NCI-H524 (cell line): ENCODE measurements at regions not wholly inside any gene's neighbourhood (a gene's known extent, or its start where the extent isn't known, plus 50 kb on each side); places are given as distances from the start of the nearest gene placed in this dataset.

ENCODE experiments used
- DNase-seq, 2 experiments: peaks; one replicate each; lab custom pipeline; 2025; lab: John Stamatoyannopoulos, UW

DNA sequence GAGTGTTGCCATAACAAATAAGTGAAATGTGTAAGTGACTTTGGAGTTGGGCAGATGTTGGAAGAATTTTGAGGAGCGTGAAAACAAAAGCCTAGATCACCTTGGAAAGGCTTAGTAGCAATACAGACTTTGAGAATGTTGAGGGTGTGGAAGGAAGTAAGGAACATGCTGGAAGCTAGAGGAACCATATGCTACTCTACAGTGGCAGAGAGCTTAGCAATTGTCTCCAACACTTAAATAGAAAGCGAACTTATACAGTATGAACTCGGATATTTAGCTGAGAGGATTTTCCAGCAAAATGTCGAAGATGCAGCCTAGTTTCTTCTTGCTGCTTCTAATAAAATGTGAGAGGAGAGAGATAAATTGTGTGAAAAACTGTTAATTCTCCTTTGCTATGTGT lies 271.2 kb downstream of the ADRA2A start:
- no peak for DNase-seq

DNA sequence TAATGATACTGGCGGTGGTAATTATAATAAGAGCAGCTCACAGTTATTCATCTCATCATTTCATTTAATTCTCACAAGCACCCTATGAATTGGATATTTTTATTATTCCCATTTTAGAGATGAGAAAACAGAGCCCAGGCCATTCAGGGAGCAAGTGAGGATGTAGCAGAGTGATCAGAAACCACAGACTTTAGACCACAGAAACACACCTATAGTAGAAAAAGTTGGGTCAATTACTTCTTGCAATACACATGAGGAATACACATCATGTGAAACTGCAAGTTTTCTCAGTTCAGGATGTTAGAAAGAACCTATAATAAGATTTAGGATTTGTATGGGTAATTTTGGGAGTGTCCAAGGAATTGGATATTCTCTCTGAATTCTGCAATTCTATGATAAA lies 278.0 kb downstream of the ADRA2A start:
- no peak for DNase-seq

DNA sequence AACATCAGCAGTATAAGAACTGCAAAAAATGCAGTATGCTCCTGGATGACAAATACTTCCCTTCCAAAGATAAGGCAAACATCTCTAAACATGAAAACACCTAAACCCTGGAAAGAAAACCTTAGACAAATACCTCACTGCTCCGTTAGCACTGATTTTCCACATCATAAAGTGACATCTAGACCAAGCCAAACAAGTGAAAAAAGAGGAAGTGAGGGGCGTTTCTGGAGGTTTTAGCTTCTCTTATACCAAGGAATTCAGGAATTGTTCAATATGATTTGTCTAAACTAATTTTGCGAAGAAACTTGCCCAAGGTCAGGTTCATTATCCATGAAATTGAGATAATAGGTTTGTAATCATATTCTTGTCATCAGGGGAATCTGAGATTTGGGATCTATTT lies 279.7 kb downstream of the ADRA2A start:
- DNase-seq, result no peak

DNA sequence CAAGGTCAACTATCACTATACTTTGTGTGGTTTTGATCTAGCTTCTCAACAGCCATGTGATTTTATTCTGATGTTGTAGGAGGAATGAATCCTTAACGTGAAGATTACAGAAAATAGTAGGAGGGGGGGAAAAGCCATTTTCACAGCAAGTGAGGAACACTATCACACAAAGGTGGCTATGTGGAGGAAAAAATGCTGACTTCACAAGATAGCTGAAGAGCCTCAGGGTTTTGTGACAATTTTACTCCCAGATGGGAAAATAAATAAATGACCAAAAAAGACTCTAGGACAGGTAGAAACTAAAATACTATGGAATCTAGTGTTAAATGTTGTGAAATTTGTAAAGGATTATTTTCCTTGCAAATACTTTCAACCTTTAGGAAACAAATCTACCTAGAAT lies 281.0 kb downstream of the ADRA2A start:
- DNase-seq, result no peak

DNA sequence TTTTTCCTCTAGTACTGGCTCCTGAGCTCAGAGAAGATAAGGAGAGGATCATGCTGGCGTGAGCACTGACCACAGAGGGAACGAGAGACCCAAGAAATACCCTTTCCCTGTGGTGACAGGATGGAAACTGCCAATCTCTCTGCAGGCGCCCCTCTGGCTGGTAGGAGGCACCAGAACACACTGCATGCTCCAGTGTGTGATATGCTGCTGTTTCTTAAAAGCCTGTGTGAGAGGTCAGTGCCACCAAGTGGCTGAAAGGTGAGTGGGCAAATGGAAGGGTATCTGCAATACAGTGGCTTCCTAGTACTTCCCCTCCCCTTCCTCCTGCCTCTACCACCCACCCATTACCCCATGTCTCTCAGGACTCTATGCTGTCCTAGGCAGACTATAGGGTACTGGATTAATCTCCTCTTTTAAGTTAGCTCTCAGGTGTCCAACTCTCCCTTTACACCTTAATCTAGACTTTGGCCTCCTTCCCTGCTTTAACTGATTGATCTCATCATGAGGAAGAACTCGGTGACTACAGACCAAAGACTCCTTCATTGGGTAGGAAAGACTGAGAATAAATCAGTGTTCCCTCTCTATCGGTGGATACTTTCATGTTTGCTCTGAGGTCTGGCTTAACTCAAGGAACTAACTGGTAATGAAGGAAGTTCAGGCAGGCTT lies 283.6 kb downstream of the ADRA2A start:
- DNase-seq, result peak in 1 of 2 experiments; percentile 45

DNA sequence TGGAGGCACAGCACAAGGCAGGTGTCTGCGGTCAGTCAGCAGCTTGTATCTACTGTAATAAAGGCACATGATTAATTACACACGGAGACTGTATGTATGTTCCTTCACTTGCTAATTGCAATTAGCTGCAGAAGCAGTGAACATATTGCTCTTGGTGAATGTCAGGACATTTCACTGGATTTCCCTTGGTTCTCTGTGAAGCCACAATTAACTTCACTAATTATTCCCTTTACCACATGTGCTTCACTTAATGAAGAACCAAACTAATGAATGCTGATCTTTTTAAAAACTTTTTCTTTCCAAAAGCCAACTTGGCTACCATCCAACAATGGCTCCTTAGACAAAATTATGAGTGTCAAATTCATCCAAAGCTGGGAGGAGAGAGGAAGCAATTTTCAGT lies 290.7 kb downstream of the ADRA2A start:
- no peak for DNase-seq

DNA sequence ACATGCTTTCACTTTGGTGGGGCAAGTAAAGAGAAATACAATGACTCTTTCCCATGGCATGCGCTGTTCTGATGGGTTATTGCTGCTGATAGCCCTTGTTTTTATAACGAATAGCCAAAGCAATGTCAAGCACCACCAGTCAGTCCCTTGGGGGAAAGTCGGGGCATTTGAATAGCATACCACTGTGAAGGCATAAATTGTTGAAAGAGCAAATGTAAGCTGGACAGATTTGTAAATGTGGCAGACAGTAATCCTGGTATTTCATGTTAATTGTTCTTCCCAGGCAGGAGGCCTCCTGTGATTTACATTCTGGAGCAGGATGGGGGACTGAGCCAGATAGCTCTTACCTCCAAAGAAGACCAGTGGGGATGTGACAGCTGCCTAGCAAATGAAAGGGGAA lies 293.3 kb downstream of the ADRA2A start:
- no peak for DNase-seq

DNA sequence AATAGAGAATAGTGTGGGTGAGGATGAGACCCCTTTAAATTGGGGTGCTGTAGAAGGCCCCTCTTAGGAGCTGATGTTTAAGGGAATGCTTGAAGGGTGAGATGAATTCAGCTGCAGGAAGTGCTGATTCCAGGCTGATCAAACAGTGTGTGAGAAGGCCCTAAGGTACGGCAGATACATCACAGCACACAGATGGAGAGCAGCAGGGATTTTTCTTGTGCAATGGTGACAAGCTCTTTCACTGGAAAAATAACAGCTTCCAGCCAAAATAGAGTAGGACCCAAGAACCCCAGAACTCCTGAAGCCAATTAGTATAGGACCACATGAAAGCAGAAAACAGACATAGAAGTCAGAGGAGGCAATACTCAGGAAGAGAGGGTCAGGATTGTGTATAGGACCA lies 296.9 kb downstream of the ADRA2A start:
- DNase-seq, result no peak

DNA sequence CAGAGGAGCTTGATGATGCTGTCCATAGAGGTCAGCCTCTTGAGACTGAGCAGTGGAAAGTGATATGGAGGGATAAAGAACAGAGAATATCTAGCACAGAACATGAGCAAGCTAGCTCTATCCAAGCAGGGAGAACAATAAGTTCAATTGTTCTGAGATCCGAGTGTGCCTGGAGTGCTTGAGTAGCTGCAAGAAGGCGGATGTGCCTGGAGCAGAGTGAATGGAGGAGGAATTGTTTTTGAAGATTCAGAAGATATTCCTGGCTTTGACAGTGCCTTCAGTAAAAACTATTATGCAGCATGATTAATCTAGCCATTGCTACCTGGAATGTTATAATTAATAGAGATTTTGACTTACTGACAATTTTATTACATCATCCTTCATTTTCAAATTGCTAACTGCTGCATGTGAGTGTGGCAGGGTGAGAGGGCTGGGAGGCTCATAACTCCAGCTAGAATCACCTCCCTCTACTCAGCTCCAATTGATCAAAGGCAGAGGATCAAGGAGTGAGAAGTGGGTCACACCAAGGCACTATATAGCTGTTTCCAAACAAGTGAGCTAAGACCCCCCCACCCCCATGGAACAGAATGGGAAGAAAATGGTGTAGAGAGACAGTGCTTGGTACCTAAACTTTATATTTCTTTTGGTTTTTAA lies 302.8 kb downstream of the ADRA2A start:
- no peak for DNase-seq

DNA sequence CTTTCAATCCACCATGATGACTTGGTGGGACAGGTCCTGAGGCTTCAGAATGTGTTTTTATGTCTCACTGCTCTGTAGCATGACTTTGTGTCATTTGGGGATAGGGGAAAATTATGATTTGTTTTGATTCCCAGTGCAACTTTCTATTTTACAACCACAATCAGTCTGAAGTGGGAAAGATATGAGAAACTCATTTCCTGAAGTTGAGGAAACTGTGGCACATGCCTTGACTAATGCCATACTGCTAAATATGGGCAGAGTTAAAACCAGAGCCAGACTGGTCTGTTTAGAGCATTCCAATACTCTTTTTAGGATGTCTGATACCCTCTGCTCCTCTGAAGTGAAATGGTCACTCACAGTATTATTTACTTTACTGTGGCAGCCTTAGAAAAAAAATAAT lies 307.7 kb downstream of the ADRA2A start:
- no peak for DNase-seq

DNA sequence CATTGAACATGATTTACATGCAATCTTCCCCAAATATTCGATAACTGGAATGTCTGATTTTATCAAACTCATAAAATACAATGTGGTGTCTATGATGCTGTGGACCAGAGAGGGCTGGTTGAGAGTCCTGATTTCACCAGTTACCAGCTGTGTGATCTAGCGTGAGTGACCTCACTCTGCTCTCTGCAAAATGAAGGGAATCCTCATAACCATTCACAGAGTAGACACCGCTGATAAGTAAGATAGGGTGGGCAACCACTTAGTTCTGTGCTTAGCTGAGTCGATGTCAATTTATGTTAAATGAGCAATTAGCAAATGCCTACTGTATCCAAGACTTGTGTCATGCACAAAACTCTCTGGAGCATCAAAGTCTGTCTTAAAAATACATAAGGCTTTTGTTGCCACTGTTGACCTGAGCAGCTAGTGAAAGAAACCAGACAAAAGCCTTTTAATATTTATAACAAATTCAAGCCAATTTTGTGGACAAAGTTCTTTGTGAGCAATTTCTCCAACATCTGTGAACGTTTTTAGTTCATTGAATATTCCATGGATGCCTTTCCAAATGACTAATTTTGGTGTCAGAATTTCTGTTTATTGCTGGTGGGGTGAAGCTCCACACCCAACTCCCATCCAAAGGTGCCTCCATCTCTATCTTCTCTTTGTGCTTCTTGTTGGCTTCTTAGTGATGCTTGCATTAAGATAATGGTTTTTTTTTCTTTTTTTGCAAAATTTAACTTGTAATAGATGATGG lies 314.2 kb downstream of the ADRA2A start:
- DNase-seq, result no peak

DNA sequence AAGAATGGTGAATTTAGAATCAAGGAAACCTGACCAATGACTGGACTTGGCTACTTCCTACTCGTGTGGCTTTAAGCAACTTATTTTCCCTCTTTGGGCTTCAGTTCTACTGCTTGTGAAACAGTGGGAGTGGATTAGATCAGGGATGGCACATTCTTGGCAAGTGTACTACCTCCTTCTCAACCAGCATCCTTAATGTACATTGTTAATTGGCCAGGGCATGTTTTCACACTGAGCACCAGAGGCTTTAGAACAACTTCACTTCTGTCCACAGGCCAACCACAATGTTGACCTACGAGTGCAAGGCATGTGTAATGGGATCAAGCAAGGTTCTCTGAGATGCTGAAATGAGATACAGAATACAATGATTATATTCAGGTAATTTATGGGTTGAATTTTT lies 315.3 kb downstream of the ADRA2A start:
- no peak for DNase-seq

DNA sequence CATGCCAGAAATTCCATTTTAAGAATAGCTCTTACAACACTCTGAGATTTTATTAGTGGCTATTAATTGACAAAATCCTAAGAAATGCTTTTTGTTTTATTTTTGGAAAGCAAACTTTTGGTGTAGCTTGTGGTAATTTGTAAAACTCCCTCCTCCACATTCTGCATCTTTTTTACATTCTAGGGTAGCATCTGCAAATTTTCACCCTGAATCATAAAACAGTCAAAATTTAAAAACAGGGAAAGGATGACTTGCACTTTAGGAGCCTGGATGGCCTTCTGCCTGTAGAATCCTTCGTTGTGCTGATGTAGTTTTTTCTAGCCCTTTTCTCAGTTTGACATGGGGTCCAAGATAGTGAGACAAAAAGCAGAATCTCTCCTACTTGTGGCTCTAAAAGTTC lies 316.1 kb downstream of the ADRA2A start:
- DNase-seq, result no peak

DNA sequence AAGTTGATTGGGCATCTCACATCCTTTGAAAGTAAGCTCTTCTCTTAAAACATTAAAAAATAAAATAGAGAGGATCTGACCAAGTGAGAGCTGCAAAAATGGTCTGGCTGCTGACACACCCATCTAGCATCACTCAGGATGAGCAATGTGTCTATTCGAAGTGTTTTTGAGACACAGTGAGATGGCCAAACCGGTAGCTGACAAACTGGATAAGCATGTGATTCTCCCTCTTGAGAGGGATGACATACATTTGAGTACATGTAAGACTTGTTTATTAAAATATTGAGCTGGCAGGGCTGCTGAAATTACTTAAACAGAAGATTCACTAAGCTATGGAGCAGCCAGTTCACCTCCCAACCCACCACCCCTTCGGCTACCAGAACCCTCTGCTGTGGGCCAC lies 333.9 kb downstream of the ADRA2A start:
- no peak for DNase-seq

DNA sequence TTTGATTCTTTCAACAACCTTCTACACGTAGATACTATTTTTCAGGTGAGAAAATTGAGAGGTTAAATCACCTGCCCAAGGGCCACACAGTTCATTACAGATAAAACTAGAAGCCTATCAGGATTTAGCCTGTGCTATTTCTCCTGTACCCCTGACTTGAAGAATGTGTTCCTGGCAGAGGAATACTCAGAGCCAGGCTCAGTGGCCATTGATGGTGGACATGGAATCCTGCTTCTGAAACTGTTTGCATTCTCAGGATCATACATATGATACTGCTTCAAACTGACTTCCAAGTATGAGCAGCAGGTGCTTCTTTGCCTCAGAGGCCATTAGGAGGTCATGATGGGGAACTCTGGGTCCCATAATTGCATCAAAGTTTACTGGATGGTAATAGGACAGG lies 348.6 kb downstream of the ADRA2A start:
- DNase-seq, result no peak

DNA sequence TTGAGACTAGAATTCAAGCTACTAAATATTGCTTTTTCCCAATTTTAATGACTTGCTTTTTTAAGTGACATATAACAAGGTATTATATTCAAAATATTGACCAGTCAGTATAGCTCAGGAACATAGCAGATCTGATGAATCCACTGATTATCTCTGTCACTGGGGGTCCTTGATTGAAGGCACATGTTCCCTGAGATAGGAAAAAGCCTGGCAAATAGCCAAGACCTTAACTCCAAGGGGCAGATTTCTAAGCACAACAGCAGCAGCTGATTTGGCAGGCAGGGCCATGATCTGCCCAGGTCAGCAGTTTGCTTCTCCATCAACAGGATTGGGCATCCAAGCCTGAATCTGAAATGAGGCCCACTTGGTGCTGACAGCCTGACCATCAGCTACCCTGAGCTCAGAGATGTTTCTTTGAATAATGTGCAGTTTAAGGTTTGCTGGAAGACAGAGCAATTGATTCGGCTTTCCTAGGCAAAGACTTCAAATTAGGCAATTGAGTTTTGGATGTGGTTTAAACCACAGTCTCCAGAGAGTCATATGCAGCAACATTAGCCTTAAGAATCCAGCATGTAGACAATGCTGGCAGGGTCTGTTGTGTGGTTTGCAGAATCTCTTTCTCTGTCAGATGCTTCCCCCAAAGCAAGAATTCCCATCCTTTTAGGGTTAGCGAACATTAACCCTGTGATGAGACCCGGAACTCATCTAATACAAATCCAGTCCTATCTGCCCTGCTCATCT lies 352.6 kb downstream of the ADRA2A start:
- DNase-seq, result no peak

DNA sequence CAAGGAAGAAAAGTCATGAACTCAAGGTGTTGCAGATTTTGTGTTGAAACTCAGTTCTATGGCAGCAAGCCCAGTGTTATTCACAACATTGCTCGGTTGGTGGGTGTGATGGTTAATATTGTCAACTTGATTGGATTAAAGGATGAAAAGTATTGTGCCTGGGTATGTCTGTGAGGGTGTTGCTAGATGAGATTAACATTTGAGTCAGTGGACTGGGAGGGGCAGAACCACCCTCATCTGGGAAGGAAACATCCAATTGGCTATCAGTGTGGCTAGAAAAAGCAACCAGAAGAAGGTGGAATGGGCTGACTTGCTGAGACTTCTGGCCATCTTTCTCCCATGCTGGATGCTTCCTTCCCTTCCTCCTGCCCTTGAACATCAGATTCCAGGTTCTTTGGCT lies 353.2 kb downstream of the ADRA2A start:
- no peak for DNase-seq

DNA sequence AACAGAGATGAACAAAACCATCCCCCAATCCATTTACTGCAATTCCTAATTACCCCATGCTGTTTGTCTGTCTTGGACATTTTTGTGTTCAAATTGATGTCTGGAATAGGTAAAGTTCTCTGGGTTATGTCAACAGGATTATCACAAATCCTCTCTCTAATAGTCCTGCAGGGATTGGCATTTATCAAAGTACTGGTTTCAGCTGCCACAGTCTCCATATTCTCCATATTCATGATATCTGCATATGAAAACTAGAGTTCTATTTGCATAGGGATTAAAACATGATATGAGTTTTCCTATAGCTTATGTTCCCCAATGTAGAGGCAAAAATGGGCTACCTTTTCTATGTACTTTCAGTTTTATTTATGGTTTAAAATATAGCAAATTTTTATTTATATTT lies 355.8 kb downstream of the ADRA2A start:
- DNase-seq, result no peak

DNA sequence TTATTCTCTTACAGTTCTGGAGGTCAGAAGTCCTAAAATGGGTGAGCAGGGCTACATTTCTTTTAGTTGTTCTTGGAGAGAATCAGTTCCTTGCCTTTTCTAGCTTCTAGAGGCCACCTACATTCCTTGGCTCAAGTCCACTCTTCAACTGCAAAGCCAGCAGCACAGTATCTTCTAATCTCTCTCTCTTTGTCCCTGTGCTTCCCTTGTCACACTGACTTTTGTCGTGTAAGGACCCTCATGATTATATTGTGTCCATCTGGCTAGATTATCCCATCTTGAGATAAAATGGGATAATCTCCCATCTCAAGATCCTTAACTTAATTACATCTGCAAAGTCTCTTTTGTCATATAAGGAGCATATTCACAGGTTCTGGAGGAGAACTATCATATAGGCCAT lies 359.0 kb downstream of the ADRA2A start:
- peak in 1 of 2 experiments; percentile 0 for DNase-seq

DNA sequence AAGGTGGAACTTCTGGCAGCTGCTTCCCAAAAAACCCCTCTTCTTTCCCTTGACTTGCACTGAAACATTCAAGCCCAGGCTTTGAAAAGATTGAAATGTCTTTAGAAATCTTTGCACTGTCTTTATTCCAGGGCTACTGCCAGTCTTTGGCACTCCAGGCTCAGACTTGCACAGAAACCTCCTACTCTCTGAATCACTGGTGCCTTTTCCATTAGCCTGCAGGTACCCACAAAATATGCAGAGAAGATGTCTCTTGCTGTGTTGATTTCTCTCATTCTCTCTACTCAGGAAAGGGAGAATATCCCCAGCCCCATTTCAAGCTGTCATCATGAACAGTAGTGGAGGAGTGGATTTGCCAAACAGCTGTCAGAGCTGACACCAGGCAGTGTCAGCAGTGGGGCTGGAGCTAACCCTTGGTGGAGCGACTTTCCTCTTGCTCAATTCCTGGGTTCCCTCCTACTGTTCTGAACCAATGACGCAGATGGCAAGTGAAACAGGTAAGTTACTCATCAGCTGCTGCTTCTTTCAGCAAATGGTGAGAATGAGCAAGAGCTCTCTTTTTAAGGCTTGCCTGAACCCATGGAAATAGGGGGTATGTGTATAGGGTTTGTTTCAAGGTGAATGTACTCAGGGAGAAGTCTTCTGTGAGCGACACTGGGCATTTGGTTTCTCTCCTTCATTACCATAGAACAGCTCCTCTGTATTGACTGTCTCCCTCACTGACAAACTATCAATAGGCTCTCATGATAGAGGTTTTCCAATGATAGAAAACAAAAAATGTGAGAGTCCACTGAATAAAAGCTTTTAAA lies 362.4 kb downstream of the ADRA2A start:
- DNase-seq, result no peak

DNA sequence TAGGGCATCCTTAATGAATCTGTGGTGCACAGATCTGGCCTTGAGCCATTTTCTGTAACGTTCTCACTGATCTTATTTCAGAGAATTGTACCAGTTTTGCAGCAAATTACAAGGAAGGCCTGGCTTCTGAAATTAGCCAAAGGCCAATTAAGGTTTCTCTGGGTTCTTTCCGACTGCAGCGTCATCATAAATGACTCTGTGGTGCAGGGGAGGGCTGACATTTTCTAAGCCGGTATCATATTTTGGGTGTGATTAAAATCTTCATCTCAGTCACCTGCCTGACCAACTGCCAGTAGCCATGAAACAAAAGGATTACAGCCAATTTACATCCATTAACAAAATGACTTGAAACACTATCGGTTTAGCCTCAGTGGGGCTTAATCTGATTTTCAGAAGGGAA lies 363.7 kb downstream of the ADRA2A start:
- peak in 1 of 2 experiments; percentile 17 for DNase-seq

DNA sequence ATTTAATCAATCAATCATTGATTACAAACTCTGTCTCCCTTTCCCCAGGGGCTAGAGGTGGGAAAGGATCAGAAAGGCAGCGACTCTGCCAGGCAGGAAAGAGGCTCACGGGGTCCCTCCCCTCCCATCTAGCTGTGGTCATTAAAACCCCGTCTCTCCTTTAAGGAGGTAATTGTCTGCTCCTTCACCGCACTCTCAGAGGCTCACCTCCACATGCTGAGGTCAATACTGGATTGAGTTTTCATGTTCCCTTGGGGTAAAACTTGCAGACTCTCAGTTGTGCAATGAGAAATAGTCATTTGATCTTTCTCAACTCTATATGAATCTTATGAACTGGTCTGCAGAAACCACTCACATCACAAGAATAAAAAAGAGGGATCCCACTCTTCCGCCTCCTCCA lies 368.8 kb downstream of the ADRA2A start:
- no peak for DNase-seq
